ENCODE measurements at regions not wholly inside any gene's neighbourhood (a gene's known extent, or its start where the extent isn't known, plus 50 kb on each side); places are given as distances from the start of the nearest gene placed in this dataset.

DNA sequence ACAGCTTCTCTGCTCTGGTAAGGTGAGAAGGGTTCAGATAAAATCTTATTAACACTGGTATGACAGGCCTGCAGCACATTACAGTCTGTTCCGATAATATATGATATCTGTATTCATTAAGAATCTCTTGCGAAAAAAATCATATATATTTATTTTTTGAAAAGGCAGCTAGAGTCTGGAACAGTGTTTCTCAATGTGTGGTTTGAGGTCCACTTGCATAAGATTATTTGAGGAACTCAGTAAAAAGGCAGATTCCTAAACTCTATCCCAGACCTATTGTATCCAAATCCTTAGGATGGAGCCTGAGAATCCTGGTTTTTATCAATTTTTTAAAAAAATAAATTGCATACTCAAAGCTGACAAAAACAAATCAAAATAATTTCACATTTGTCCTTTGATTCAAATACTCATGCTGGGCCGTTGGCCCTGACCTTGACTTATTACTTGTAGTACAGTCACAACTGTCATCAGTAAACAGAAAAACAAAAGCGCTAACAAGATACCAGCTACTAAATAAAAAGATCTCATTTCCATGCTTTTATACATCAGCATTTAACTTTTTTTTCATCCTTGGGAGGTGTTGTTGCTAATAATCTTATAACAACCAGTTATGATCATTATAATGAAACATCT, 60.6 kb downstream of the RGS2 start:
- Histone ChIP-seq H3K27ac (ENCODE audit: low read depth, low read length, poor library complexity, severe bottlenecking) (no peak overlapping the region), H3K36me3 (ENCODE audit: insufficient read depth, low read length, poor library complexity, severe bottlenecking) (no peaks in the 10 kb centered on the region), H3K27me3 (replicated peaks; ENCODE audit: insufficient read depth, low read depth, low read length, poor library complexity) (no peaks in the 10 kb centered on the region), H3K4me1 (ENCODE audit: insufficient read depth, low read length, poor library complexity, severe bottlenecking) (no peaks in the 10 kb centered on the region), H3K9me3 (ENCODE audit: low read depth, low read length, poor library complexity, severe bottlenecking) (no peaks in the 10 kb centered on the region), H3K4me3 (ENCODE audit: low read depth, low read length, poor library complexity, severe bottlenecking) (no peak overlapping the region)
- no peak for DNase-seq (ENCODE audit: low spot score)
- intact Hi-C loops (cut with micrococcal nuclease; ENCODE audit: unreplicated experiment), result no loop called here
- no TSS peak for BruUV-seq (replicated peaks)
- POLR2A ChIA-PET (ENCODE audit: low non-redundant PET), result no interaction called here
- TF ChIP-seq, protein P1, sequence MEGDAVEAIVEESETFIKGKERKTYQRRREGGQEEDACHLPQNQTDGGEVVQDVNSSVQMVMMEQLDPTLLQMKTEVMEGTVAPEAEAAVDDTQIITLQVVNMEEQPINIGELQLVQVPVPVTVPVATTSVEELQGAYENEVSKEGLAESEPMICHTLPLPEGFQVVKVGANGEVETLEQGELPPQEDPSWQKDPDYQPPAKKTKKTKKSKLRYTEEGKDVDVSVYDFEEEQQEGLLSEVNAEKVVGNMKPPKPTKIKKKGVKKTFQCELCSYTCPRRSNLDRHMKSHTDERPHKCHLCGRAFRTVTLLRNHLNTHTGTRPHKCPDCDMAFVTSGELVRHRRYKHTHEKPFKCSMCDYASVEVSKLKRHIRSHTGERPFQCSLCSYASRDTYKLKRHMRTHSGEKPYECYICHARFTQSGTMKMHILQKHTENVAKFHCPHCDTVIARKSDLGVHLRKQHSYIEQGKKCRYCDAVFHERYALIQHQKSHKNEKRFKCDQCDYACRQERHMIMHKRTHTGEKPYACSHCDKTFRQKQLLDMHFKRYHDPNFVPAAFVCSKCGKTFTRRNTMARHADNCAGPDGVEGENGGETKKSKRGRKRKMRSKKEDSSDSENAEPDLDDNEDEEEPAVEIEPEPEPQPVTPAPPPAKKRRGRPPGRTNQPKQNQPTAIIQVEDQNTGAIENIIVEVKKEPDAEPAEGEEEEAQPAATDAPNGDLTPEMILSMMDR (conservative IDR thresholded peaks at IDR 0.05; ENCODE audit: low read depth, low read length), result no peak
- no peak for TF ChIP-seq EZH2 (IDR thresholded peaks at IDR 0.05; ENCODE audit: borderline replicate concordance, low read depth, low read length, poor library complexity, severe bottlenecking)
- CTCF ChIA-PET, result no interaction called here

DNA sequence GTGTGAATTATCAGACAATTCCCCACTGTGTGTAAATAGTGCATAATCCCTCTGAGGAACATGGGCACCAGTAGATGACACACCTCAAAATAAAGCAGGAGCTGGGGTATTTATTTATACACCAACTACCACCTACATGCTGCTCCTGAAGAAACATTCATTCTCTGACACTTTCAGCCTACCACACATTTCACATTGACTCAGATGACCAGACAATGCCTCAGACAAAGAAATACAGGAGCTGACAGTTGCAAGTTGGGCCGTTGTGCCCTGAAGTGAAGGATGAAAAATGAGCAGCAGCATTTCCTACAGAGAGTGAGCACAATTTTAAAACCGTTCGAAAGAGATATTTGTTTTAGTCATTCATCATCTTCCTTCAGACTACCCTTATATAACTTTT, 63.2 kb downstream of the RGS2 start:
- POLR2A ChIA-PET (ENCODE audit: low non-redundant PET), result no interaction called here
- no peaks in the 10 kb centered on the region for H3K9me3 ChIP-seq (ENCODE audit: low read depth, low read length, poor library complexity, severe bottlenecking)
- CTCF ChIA-PET, result no interaction called here
- no TSS peak for BruUV-seq (replicated peaks)
- intact Hi-C loops (cut with micrococcal nuclease; ENCODE audit: unreplicated experiment), result no loop called here
- no peaks in the 10 kb centered on the region for H3K4me1 ChIP-seq (ENCODE audit: insufficient read depth, low read length, poor library complexity, severe bottlenecking)
- no peak overlapping the region for H3K27ac ChIP-seq (ENCODE audit: low read depth, low read length, poor library complexity, severe bottlenecking)
- DNase-seq (ENCODE audit: low spot score), result no peak
- TF ChIP-seq, protein P1 (conservative IDR thresholded peaks at IDR 0.05; ENCODE audit: low read depth, low read length), result no peak
- no peak for TF ChIP-seq EZH2 (IDR thresholded peaks at IDR 0.05; ENCODE audit: borderline replicate concordance, low read depth, low read length, poor library complexity, severe bottlenecking)
- H3K27me3 ChIP-seq (replicated peaks; ENCODE audit: insufficient read depth, low read depth, low read length, poor library complexity), result no peaks in the 10 kb centered on the region
- H3K4me3 ChIP-seq (ENCODE audit: low read depth, low read length, poor library complexity, severe bottlenecking), result no peak overlapping the region
- no peaks in the 10 kb centered on the region for H3K36me3 ChIP-seq (ENCODE audit: insufficient read depth, low read length, poor library complexity, severe bottlenecking)

DNA sequence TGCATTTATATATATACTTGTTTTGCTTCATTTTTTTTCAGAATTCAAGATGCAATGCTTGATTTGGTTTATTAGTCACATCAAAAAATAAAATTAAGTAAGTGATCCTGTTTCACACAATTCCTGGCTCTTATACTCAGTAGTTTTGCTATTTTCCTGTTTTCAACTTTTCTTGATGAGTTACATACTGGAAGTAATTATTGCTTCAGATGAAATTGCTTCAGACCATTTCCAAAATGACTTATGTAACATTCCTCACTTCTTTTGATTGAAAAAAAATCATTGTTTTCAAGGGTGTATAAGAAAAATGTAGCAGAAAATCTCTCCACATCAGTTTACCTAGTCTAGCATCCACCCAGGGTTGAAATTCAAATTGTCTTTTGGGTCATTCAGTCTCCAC, 65.0 kb downstream of the RGS2 start:
- CTCF ChIA-PET, result no interaction called here
- POLR2A ChIA-PET (ENCODE audit: low non-redundant PET), result no interaction called here

More for the DNA sequence above, 65.0 kb downstream of the RGS2 start:
- no peak overlapping the region for H3K4me3 ChIP-seq (ENCODE audit: low read depth, low read length, poor library complexity, severe bottlenecking)
- H3K4me1 ChIP-seq (ENCODE audit: insufficient read depth, low read length, poor library complexity, severe bottlenecking), result no peaks in the 10 kb centered on the region
- DNase-seq (ENCODE audit: low spot score), result no peak
- H3K9me3 ChIP-seq (ENCODE audit: low read depth, low read length, poor library complexity, severe bottlenecking), result no peaks in the 10 kb centered on the region
- intact Hi-C loops (cut with micrococcal nuclease; ENCODE audit: unreplicated experiment), result no loop called here
- H3K36me3 ChIP-seq (ENCODE audit: insufficient read depth, low read length, poor library complexity, severe bottlenecking), result no peaks in the 10 kb centered on the region
- no TSS peak for BruUV-seq (replicated peaks)
- H3K27ac ChIP-seq (ENCODE audit: low read depth, low read length, poor library complexity, severe bottlenecking), result no peak overlapping the region
- no peak for TF ChIP-seq EZH2 (IDR thresholded peaks at IDR 0.05; ENCODE audit: borderline replicate concordance, low read depth, low read length, poor library complexity, severe bottlenecking)
- TF ChIP-seq, protein P1 (conservative IDR thresholded peaks at IDR 0.05; ENCODE audit: low read depth, low read length), result no peak
- H3K27me3 ChIP-seq (replicated peaks; ENCODE audit: insufficient read depth, low read depth, low read length, poor library complexity), result no peaks in the 10 kb centered on the region
